ENCODE measurements at regions not wholly inside any gene's neighbourhood (a gene's known extent, or its start where the extent isn't known, plus 50 kb on each side); places are given as distances from the start of the nearest gene placed in this dataset.

- TF ChIP-seq REST (IDR thresholded peaks at IDR 0.05) (no peak), MAX (IDR thresholded peaks at IDR 0.05) (no peak), CTCF (IDR thresholded peaks at IDR 0.05; ENCODE audit: low read depth, low read length, missing input control) (no peak), SP1 (IDR thresholded peaks at IDR 0.05) (no peak), NR2F2 (IDR thresholded peaks at IDR 0.05) (no peak), JUND (IDR thresholded peaks at IDR 0.05) (no peak)
Observed at GRCh38 chr7:136117539-136117938, 140.4 kb upstream of the MTPN start.

Data from liver (tissue), 3 donors.